ENCODE measurements at regions not wholly inside any gene's neighbourhood (a gene's known extent, or its start where the extent isn't known, plus 50 kb on each side); places are given as distances from the start of the nearest gene placed in this dataset.
"Not testable (repeated sequence)": the region's sequence is repeated elsewhere in the genome, so short reads cannot be mapped to it uniquely, and the experiment has no call there.

DNA sequence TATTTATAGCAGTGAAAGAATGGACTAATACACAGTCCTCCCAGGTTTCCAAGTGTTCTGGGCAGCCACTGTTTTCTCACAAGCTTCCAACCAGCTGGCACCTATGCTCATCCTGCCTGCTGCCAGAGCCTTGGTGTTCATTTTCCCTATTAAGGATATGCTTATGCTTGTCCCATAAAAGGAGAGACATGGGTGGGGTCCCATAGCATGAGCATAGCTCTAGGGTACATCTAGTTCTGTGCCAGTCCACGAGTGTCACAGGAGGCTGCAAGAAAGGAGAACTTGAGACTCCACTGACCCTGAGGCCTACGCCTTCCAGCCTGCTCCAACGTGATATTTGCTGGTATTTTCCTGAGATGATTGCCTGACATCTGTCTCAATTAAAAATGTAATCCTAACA, 192.4 kb upstream of the PTGFR start:
- ATAC-seq: no peak

DNA sequence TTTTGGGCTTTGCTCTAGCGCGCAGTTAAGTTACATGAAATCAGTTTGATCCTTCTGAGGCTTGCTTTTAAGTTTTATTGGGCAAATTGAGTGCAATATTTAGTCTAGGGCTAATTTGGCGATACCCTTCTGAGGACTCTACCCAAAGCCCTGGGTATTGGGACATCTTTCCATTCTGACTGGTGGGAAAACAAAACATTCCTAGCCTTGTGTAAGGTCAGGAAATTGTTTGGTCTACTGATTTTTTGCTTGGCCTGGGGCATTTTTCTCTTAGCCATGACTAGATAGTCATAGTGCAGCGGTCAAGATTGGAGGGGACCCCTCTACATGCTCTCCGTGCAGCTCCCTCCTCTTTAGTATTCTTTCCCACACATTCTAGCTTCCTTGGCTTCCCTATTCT, 189.6 kb upstream of the PTGFR start:
- ATAC-seq: no peak

DNA sequence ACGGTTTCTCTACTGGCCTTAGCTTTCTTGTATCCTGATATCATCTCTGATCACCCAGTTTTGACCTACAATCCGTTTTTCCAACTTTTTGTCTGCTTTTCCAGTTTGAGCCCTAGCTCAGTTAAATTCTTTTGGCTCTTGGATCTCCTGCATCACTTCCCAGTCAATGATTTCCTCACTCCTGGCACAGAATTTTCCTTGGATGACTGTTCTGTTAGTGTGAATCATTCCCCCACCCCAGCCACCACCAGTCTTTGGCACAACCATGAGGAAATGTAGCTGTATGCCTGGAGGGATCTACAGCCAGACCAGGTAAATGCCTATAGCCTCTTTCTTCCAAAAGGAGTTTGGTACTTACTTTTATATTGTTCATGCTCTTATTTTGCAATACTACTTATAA, 187.2 kb upstream of the PTGFR start:
- peak; percentile 96 for ATAC-seq

DNA sequence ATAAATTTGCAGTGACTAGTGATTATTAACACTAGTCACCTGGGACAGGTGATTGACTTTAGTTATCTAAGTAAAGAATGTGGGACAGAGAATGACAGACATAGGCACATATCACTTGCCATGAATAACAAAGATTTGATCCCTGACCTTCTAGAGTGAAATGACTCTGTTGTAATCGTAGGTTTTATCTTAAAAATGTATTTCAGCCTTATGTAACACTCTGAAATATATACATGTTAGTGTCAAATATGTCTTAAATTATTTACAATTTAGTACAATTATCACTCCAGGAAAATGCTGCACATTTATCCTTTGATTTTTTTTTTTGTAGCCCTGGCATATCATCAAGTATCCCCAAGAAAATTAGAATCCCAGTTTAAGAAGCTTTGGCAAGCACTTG, 186.4 kb upstream of the PTGFR start:
- no peak for ATAC-seq

DNA sequence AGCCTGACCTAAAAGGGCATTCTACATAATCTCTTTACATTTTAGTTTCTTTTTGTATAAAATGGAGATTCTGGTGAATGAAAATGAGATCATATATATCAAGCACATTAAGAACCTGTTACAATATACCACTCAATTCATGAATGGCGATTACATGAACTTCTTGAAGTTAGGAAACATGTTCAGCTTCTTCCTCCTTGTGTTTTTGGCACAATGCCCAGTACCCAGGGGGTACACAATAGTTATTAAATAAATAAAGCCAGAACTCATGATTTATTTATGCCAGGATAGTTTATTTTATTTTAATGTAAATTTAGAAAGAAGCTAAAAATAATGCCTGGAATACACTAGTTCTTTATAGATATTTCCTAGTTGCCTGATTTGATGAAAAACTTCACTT, 186.0 kb upstream of the PTGFR start:
- ATAC-seq: no peak

DNA sequence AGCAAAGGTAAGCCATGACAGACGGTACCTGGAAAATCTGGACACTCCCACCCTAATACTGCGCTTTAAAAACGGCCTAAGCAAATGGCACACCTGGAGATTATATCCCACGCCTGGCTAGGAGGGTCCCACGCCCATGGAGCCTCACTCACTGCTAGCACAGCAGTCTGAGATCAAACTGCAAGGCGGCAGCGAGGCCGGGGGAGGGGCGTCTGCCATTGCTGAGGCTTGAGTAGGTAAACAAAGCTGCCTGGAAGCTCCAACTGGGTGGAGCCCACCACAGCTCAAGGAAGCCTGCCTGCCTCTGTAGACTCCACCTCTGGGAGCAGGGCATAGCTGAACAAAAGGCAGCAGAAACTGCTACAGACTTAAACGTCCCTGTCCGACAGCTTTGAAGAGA, 180.5 kb upstream of the PTGFR start:
- ATAC-seq: not testable (repeated sequence)

DNA sequence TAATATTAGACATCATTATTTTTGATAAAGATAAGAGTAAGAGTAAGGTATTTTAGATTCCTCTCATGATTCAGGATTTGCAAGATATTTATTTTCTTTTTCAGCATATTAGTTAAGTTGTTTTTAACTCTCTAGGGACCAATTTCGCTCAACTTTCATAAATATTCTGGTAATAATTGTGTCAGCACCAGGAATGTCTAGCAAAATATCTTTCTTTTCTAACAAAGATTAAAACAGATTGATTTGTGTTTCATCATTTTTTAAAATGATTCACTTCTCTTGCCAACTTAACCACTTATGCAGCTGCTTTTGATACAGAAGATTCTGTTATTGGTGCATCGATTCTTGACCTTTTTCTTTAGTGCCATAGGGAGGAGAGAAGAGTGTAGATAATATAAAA, 172.8 kb upstream of the PTGFR start:
- ATAC-seq: no peak

DNA sequence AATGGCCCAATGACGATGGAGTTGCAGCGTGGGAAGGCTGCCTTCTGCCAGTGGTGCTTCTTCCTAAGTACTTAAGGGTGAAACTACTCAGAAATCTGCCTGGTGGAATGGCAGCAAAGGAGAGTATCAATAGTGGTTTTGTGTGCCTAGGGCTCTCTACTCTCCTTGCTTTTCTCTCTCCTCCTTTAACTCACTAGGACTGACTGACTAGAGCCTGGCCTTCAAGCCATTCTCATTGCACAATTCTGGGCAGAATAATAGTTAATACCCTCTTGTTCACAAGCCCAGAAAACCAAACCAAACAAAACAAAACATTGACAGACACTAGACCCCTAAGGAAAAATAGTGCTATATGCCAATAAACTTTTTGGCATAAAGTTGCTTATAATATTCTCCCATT, 171.2 kb upstream of the PTGFR start:
- ATAC-seq: no peak

DNA sequence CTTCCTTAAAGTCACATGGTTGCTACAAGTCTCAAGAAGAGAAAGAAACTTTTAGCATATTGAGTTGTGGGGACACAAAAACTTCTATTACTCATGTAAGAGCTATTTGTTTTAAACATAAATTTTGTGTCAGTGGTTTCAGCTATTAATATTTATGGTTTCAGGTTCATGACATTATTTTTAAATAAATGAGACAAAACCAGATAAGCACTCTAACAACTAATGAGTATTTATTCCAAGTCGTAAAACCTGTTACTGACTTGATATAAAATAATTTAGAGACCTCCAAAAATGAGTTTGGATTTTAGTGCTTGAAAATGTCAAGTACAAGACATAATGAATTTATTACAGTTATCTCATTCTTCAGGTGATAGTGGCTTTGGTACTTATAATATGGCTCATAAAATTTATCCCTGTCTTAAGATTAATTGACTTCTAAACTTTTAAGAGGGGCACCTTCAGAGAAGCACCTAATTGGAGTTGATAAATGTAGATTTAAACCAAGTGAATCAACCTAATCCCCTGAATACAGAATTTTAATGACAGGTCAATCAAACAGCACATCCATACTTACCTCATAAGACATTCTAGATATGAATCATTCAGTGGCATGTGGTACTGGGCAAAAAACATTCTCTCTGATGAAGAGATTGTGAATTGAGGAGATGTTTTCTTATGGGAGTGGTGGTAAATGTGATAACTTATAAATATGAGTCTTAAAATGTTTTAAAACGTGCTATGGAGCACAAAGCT, 167.7 kb upstream of the PTGFR start:
- ATAC-seq: no peak

DNA sequence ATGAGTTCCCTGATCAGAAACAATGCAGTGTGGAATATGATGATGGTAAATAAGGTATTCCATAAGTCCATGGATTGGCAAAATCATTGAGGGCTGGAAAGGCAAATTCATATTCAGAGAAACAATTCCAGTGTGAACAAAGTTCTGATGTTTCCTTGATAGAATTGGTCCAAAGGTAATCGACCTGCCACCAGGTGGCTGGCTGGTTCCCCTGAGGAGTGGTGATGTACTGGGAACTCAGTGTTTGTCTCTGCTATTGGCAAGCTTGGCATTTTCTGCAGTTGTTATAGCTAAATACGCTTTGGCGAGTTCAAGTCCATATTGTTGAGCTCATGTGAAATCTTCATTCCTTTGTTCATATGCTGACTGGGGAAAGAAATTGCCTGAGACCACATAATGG, 165.5 kb upstream of the PTGFR start:
- no peak for ATAC-seq

DNA sequence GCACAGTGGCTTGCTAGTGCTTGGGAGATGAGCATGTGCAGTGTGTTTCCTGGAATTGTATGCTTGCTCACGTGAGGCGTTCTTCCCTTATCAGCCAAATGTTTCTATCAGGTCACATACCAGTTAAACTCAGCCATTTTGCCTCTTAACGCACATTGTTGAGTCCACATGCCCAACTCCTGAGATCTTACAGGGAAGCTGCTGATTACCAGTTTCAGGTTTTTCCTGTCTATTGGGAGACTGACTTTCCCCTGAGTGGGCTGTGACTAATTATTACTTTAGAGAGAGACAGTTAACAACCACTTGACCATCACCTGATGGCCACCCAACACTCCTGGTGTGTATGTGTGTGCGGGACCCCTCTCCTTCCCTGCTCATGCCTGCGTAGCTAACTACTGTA, 161.3 kb upstream of the PTGFR start:
- no peak for ATAC-seq

DNA sequence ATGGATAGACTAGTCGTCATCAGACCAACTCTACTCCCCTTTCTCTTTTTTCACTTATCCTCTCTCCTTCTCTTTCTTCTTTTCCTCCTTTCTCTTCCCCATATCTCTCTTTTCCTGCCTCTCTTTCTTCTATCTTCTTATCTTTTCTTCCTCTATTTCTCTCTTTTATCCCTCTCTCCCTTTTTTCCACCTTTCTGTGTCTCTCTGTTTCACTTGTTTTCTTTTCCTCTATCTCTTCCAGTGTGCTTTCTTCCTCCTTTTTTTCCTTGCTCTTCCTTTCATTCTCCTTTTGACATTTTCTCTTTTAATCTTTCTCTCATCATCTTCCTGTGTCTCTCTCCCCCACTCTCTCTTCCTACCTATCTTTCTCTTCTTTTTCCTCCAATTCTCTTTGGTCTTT, 159.0 kb upstream of the PTGFR start:
- ATAC-seq: no peak

DNA sequence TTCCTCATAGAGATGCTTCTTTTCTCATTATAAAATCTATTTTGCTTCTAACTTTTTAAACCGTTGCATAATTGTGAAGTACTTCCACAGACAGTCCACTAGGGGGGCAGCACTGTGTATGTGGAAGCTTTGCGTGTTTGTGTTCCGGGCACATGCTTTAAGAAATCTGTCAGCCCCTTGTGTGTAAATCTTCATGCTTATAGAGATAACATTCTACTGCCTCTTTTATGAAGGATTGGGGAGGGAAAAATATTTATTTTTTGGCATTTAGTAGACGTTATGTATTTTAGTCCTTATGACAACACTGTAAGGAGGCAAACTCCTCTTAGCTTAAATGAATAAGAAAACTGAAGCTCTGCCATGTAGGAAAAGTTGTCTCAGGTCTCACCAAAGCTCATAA, 157.3 kb upstream of the PTGFR start:
- ATAC-seq: no peak

DNA sequence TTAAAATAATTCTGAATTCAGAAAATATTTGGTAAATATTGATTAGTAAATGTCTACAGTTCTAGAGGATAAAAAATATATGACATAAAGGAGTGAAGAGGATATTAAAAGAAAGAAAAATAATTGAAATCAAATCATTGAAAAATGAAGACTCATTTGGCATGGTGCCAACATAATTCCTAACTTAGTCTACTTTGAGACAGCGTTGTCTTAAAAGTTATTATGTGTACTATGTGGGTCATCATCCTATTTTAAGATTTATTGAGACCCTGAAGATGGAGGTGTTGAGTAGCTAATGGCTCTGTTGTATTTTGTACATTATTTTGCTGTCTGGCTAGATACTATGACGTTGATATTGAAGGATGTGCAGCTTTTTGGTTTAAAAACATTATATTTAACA, 156.7 kb upstream of the PTGFR start:
- ATAC-seq: no peak

DNA sequence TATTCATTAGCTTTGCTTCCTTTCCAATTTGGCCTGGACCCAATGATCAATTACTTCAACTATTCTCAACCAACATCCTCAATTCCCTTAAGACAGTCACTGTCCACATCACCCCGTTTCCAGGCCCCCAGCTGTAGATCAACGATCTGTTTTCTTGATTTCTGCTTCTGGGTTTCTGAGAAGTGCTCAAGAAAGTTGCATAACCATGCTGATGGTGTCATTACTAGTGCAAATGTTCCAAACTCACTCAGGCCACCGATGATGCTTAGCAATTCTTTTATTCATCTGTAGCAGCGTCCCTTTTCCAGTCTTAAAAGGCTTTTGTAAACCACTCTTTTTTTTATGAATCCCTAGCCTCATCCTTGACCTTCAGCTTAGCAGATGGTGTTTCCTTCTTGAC, 155.8 kb upstream of the PTGFR start:
- ATAC-seq: no peak

DNA sequence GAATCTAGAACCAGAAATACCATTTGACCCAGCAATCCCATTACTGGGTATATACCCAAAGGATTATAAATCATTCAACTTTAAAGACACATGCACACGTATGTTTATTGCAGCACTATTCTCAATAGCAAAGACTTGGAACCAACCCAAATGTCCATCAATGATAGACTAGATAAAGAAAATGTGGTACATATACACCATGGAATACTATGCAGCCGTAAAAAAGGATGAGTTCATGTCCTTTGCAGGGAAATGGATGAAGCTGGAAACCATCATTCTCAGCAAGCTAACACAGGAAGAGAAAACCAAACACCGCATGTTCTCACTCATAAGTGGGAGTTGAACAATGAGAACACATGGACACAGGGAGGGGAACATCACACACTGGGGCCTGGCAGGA, 154.0 kb upstream of the PTGFR start:
- ATAC-seq: not testable (repeated sequence)

DNA sequence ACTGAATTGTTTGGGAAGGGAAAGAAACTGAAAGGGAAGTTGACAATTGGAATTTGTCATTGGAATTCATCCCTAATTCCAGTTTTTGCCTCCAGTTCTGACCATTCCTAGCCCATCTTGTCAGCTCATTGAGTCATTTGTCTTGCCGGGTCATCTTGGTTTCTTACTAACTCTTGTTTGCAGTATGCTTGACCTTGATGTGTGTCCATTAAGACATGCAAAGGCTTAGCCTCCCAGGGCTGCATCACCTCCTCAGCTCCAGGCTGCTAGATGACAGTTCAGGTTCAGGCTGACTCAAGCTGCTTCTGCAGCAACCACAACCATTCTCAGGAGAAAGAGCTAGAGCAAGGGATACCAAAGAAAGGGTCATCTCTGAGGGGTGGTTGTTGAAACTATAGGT, 151.3 kb upstream of the PTGFR start:
- ATAC-seq: peak; percentile 89

DNA sequence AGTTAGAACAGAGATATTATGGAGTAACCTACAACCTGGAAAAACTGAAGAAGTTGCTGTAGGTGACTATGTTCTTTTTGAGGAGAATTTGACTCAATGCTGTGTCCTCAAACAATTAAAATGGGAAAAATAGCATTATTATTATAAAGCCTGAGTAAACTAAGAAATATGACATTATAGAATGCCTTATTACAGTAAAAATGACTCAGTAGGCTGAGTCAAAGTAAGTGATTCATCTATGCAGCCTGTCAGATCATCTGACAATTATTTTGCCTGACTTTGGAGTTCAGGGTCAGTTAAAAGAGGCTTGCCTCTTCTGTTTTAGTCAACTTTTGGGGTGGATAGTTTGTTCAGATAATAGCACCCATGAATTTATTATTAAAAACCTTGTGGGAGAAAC, 150.8 kb upstream of the PTGFR start:
- peak; percentile 93 for ATAC-seq

DNA sequence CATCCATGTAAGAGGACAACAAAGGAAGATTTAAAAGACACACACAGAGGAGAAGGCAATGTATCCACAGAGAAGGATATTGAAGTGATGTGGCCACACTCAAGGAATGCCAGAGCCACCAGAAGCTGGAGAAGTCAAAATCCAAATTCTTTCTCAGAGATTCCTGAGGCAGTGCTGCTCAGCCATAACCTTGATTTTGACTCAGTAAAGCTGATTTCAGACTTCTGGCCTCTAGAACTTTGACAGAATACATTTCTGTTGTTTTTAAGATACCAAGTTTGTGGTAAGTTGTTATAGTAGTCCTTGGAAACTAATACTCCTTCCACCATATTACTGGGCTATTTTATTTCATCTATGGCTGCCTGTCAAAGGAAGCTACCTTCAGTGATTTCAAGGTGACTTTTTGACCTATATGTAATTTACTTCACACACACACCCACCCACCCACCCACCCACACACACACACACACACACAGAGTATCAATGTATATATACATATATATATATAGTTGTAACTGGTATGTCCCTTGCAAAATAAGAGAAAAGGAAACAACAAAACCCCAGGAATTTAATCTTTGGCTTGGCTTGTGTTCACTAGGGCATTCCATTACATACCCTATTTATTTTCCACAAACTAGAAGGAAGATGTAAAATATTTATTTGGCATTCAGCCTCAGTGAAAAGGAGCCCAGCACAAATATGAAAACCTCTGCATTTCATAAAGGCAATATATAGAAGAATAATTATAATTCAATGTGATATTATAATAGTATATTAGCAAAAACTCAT, 142.1 kb upstream of the PTGFR start:
- no peak for ATAC-seq

DNA sequence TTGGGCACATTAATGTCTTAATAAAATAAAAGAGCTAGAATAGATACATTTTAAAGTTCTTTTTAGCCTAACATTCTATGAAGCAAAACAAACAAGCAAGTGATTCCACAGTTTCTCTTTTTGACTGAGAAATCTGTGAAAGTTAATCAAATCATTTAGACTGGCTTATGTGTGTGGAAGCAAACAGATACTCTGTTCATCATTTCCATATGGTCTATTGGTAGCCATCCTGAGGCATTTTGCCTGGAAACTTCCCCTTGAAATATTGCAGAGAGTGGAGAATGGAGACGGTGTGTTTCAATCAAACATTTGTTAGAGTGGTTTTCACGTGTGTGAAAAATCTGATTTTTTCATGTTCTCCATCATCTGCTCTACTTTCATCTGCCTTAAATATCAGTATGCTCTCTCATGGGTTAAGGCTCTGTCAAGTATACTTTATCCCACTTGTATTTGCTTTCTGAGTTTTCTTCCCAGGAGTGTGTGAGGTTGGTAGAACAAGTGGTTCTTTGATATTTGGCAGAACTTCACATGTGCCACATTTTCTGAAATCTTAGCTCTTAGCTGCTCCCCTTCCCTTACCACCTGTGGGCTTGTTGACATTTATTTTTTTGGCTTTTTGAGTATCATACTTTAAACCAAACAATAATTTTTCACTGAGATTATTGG, 139.1 kb upstream of the PTGFR start:
- no peak for ATAC-seq

DNA sequence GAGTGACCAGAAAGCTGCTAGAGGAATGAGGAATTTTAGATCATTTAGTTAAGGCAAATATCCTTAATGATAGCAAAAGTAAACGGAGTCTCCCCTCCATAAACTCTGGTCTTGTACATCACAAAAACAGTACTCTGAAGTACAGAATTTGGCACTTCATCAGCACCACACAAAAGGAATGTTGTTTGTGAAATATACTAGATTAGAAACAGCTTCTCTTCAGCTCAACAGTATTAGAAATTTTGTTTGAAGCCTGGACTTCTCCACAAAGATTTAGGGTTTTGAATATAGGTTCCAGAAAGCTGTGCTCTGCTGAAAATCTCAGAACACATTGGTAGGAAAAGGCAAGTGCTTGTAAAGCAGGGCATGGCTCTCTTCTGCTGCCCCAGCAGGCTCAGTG, 135.1 kb upstream of the PTGFR start:
- ATAC-seq: no peak

DNA sequence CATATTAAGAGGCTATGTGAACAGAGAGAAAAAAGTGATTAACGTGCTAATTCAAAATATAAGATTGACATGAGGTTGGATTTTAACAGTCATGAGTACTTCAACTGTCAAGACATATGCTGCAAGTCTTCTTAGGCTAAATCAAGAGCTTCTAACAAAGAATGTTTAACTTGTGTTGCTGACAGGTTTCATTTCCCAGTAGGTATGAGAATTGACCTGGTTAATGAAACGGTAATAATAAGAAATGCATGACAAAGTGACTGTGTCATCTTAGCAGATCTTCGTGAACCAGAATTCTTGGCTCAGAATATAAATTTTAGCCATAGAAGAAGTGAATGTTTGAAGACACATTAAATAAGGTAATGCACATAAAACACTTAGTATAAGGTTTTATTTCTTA, 132.6 kb upstream of the PTGFR start:
- ATAC-seq: no peak

DNA sequence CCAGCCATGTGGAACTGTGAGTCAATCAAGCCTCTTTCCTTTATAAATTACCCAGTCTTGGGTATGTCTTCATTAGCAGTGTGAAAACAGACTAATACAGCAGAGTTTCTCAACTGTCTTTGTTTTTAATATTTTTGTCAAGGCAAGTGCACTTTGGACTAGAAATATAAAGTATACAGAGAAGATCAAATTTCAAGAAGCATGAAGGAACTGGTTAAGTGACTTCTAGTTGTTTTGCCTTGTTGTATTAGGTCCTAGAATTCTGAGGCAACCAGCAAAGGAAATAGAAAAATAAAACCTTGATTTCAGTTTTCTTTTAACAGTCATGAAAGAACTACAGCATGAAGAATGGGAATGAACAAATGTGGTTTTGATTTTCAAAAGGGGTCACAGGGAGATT, 131.1 kb upstream of the PTGFR start:
- peak; percentile 39 for ATAC-seq

DNA sequence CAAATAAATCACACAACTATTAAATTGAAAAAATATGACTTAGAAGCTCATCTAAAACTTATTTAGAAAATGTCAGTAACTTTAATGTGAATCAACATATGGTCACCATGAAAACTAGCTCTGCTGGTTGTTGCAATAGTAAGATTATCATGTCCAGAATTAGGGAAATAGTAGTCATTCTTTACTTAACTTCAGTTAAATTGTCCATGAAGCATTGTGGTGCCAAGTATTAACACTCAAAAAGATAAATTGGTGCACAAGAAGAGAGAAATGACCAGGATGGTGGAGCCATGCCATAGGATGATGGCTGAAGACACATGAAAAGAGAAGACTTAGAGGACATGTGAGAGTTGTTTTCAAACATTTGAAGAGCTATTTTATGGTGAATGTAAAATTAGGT, 130.2 kb upstream of the PTGFR start:
- ATAC-seq: peak; percentile 62
